Fibroblast of mammary gland (primary cell): ENCODE measurements at regions not wholly inside any gene's neighbourhood (a gene's known extent, or its start where the extent isn't known, plus 50 kb on each side); places are given as distances from the start of the nearest gene placed in this dataset.

Source experiments
- DNase-seq: peaks from one replicate; pipeline ENCODE4 v3.0.0-alpha.2; 2010; ENCODE audit warnings: low read depth
- H3K4me3 ChIP-seq: 2 replicates; pipeline ENCODE4 v1.5.1; 2011; ENCODE audit warnings: low read depth, mild to moderate bottlenecking, low read length, moderate library complexity; ENCODE audit not compliant: control insufficient read depth
- TF ChIP-seq, protein P1 (sequence below): conservative IDR thresholded peaks from 2 replicates; pipeline ENCODE4 v1.5.1; 2011; ENCODE audit warnings: low read depth, low read length, inconsistent platforms; ENCODE audit not compliant: control insufficient read depth, insufficient read depth

DNA sequence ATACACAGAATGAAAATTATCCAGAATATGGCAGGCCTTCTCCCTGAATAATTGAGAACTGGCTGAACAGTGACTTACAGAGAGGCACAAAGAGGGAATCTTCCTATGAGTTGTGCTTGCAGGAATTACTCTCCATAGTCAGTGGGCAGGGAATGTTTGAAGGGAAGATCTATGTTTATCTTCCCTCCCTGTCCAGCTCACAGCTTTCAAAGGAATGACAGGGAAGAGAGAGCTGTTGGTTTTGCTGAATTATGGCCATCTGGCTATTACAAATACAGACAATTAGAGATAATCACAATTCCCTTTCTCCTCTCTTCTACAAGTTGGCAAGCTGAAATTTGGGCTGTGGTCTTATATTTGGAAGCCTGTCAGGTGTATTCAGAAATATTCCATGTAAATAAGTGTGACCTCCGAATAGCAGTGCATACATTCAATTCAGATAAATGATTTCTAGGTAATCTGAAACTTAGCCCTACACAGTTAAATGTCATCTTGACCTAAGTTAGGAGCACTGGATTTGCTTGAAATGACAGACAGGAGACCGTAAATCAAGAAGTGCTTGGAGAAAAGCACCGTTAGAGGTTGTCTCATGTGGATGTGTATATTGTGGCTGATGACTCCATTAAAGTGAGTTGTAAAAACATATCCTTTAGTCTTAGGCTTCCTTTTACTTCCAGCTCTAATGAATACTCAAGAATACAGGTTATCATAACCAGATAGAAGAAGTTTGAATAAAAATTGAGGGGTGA is 136.8 kb downstream of the C4orf33 start:
- H3K4me3 ChIP-seq: no peak overlapping the region
- TF ChIP-seq, protein P1, sequence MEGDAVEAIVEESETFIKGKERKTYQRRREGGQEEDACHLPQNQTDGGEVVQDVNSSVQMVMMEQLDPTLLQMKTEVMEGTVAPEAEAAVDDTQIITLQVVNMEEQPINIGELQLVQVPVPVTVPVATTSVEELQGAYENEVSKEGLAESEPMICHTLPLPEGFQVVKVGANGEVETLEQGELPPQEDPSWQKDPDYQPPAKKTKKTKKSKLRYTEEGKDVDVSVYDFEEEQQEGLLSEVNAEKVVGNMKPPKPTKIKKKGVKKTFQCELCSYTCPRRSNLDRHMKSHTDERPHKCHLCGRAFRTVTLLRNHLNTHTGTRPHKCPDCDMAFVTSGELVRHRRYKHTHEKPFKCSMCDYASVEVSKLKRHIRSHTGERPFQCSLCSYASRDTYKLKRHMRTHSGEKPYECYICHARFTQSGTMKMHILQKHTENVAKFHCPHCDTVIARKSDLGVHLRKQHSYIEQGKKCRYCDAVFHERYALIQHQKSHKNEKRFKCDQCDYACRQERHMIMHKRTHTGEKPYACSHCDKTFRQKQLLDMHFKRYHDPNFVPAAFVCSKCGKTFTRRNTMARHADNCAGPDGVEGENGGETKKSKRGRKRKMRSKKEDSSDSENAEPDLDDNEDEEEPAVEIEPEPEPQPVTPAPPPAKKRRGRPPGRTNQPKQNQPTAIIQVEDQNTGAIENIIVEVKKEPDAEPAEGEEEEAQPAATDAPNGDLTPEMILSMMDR: no peak
- peak; percentile 23 for DNase-seq

DNA sequence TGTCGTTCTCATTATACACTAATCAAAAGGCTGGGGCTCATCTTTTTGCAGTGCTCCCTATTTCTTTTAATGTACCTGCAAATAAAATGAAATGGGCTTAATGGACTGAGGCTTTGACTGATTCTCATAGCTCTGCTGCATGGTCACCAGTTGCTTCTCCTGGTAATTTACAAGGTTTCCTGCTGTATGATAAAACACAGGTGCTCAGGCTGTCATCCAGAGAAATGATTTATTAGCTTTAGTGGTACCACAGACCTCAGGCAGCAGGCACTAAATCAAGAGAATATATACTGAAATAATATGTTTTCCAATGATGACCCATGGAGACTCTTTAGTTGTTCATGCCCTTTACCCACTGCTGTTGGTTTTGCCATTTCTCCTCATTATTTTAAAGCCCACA is 137.7 kb downstream of the C4orf33 start:
- H3K4me3 ChIP-seq: no peak overlapping the region
- TF ChIP-seq, protein P1: no peak

DNA sequence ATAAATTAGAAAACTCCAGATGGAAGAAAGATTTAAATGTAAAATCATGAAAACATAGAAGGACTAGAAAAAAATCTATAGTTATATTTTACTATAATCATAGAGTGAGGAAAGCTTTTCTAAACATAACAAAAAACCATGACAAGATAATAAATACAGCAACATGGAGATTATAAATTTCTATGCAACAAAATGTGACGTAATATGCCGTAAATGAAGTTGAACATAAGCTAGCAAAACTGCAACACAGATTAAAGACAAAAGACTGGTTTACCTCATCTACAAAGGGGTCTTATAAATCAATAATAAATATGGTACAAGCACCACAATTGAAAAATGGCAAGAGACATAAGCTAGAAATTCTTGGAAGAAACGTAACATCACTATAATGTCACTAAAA is 140.4 kb downstream of the C4orf33 start:
- no peak for DNase-seq
- TF ChIP-seq, protein P1: no peak
- H3K4me3 ChIP-seq: no peak overlapping the region

More for the DNA sequence above, 137.7 kb downstream of the C4orf33 start:
- DNase-seq: no peak

DNA sequence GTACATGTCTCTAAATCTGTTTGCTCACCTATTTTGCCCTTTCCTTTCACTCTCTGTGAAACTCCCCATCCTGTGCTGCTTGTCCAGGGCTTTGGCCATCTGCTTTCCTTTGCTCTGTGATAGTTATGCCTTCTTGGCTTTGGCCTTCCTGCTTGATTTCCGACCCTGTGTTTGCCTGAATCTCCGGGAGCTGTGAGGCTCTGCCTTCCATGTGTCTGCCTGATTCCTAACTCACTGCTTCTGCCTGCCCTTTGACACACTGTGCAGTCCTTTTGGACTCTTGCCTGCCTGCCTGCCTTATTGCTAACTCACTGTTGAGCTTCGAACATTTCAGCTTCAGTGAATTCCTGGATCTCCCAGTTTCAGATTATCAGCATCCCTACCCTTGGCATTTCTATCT is 143.1 kb downstream of the C4orf33 start:
- H3K4me3 ChIP-seq: no peak overlapping the region
- DNase-seq: peak; percentile 77
- TF ChIP-seq, protein P1: no peak

DNA sequence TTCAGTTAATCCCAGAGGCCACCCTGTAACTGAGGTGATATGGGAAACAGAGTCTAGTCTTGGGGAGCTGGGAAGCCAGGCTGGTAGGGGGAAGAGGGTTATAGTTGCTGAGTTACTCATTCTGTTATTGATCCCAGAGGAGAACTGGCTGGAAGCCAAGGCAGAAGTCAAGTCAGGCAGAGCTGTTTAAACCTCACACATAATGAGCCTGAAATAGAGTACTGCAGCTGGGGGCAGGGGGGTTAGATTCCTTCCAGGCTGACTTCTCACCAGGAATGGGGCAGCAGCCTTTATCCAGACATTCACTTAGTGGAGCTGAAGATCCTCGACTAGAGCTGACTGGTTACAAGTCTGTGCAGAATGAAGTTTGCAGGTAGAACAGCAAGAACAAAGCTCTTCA is 144.9 kb downstream of the C4orf33 start:
- TF ChIP-seq, protein P1: no peak
- DNase-seq: peak; percentile 70
- H3K4me3 ChIP-seq: no peak overlapping the region

DNA sequence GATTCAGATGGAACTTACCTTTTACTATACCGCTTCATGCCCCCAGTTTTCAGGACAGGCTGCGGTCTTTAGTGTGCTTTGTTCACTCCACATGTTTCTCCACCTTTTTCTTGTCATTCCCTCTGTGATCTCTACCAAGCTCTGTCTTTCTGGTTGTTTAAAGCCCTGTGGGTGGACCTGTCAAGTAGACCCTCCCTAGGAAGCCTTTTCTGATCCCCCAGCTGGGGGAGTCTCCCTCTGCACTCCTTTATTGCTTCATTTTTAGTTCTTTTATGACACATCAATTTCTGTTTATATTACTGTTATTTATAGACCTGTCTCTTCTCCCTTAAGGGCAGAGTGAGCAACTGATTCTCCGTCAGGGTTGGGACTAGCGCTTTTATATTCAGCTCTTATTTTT is 150.2 kb downstream of the C4orf33 start:
- no peak for DNase-seq

More for the DNA sequence above, 150.2 kb downstream of the C4orf33 start:
- H3K4me3 ChIP-seq: no peak overlapping the region
- TF ChIP-seq, protein P1: no peak
